Smooth muscle cell (in vitro differentiated cells): ENCODE measurements at regions not wholly inside any gene's neighbourhood (a gene's known extent, or its start where the extent isn't known, plus 50 kb on each side); places are given as distances from the start of the nearest gene placed in this dataset.

ENCODE experiments used
- DNase-seq: peaks from one replicate; lab custom pipeline; 2025; ENCODE audit not compliant: unreplicated experiment; lab: John Stamatoyannopoulos, UW
- H2AFZ ChIP-seq: fragments of 200-600 bp; sonication (generic); 2 replicates; pipeline ENCODE4 v1.6.0; 2016; ENCODE audit warnings: antibody characterized with exemption, low read depth, mild to moderate bottlenecking
- H3F3A ChIP-seq: fragments of 200-600 bp; sonication (generic); 2 replicates; pipeline ENCODE4 v1.6.0; 2017; ENCODE audit warnings: antibody characterized with exemption, low read depth
- H3K27ac ChIP-seq: fragments of 200-600 bp; sonication (generic); 2 replicates; pipeline ENCODE4 v1.5.1; 2016; ENCODE audit warnings: low read depth, mild to moderate bottlenecking
- H3K27me3 ChIP-seq: fragments of 200-600 bp; sonication (generic); 2 replicates; pipeline ENCODE4 v1.6.1; 2016; ENCODE audit warnings: low read depth, mild to moderate bottlenecking
- H3K36me3 ChIP-seq: fragments of 200-600 bp; sonication (generic); 2 replicates; pipeline ENCODE4 v1.5.1; 2016; ENCODE audit warnings: low read depth
- H3K4me1 ChIP-seq: fragments of 200-600 bp; sonication (generic); 2 replicates; pipeline ENCODE4 v1.5.1; 2016; ENCODE audit warnings: low read depth
- H3K4me2 ChIP-seq: fragments of 200-600 bp; sonication (generic); 2 replicates; pipeline ENCODE4 v1.6.0; 2016; ENCODE audit warnings: mild to moderate bottlenecking
- H3K4me3 ChIP-seq: fragments of 200-600 bp; sonication (generic); 2 replicates; pipeline ENCODE4 v1.5.1; 2016; ENCODE audit warnings: mild to moderate bottlenecking
- H3K79me2 ChIP-seq: fragments of 200-600 bp; sonication (generic); 2 replicates; pipeline ENCODE4 v1.6.0; 2016; ENCODE audit warnings: low read depth, mild to moderate bottlenecking
- H3K9ac ChIP-seq: fragments of 200-600 bp; sonication (generic); 2 replicates; pipeline ENCODE4 v1.6.0; 2016; ENCODE audit warnings: low read depth
- H3K9me3 ChIP-seq: fragments of 200-600 bp; sonication (generic); replicated peaks from 2 replicates; pipeline ENCODE4 v1.5.1; 2016; ENCODE audit warnings: low read depth
- H4K20me1 ChIP-seq: fragments of 200-600 bp; sonication (generic); 2 replicates; pipeline ENCODE4 v1.6.0; 2016; ENCODE audit warnings: low read depth
- CTCF ChIP-seq: fragments of 200-600 bp; sonication (generic); IDR thresholded peaks from 2 replicates; pipeline ENCODE4 v1.5.1; 2017; ENCODE audit warnings: borderline replicate concordance, mild to moderate bottlenecking, antibody characterized with exemption; ENCODE audit not compliant: insufficient read depth, poor library complexity, severe bottlenecking
- WGBS: methylation state at CpG from one replicate; pipeline ENCODE4 v1.1.7; 2016; ENCODE audit warnings: low lambda C conversion rate; 5-methylcytosine and 5-hydroxymethylcytosine counted together

GRCh38 chr13:90547272-90547790 is 800.2 kb upstream of the MIR17HG start:
- 91% methylated on average over 2 of the region's 2 CpGs for WGBS
- no peak for TF ChIP-seq CTCF
- Histone ChIP-seq H3K4me2 (no peak overlapping the region), H4K20me1 (no peaks in the 10 kb centered on the region), H3K36me3 (no peaks in the 10 kb centered on the region), H3K79me2 (no peaks in the 10 kb centered on the region), H2AFZ (no peak overlapping the region), H3K27ac (no peak overlapping the region), H3K4me3 (no peak overlapping the region), H3F3A (no peaks in the 10 kb centered on the region), H3K4me1 (no peaks in the 10 kb centered on the region), H3K9ac (no peak overlapping the region), H3K9me3 (no peaks in the 10 kb centered on the region), H3K27me3 (no peaks in the 10 kb centered on the region)
- no peak for DNase-seq

DNA sequence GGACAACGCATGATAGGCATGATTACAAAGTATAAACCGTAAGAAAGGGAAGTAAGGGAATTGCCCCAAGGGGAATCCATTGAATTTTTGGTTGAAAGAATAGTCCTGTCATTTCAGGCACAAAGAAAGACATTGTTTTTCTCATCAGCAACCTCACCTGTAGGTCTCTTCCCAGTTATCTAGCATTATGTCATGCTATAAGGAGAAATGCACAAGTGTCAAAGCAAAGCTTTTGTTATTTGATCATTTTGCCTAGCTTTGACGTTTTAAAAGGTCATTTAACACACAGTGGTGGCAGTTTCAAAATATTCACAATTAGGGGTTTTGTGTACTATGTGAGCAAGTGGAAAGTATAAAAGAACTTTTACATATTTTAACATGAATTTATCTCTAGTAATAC is 796.2 kb upstream of the MIR17HG start:
- Histone ChIP-seq H3F3A (no peaks in the 10 kb centered on the region), H3K27ac (no peak overlapping the region), H2AFZ (no peak overlapping the region), H4K20me1 (no peaks in the 10 kb centered on the region), H3K27me3 (no peaks in the 10 kb centered on the region), H3K4me1 (no peaks in the 10 kb centered on the region), H3K9me3 (no peaks in the 10 kb centered on the region), H3K4me3 (no peak overlapping the region), H3K79me2 (no peaks in the 10 kb centered on the region), H3K9ac (no peak overlapping the region), H3K4me2 (no peak overlapping the region), H3K36me3 (no peaks in the 10 kb centered on the region)
- TF ChIP-seq CTCF: no peak
- 85% methylated on average over 3 of the region's 3 CpGs for WGBS
- no peak for DNase-seq

DNA sequence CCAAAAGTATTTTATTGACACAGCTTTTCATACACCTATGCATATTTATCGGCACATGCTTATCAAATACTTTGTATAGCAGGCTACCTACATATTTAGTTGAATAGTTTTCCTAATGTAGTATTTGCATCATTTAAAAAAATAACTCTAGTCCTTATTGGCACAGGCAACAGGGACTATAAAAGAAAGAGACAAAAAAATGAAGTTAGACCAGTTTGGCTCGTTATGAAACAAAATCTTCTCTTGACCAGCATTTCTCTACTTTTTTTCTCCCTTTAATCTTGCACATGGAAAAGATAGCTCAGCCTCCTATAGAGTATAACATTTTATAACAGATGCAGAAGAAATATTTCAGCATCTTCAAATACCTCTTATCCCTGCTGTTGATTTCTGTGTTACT is 794.8 kb upstream of the MIR17HG start:
- no peaks in the 10 kb centered on the region for H3K4me1 ChIP-seq
- H3K4me2 ChIP-seq: no peak overlapping the region
- DNase-seq: no peak
- no peak overlapping the region for H3K9ac ChIP-seq
- no peak for TF ChIP-seq CTCF
- WGBS: 76% methylated on average over 2 of the region's 2 CpGs
- no peaks in the 10 kb centered on the region for H4K20me1 ChIP-seq
- H3K27me3 ChIP-seq: no peaks in the 10 kb centered on the region
- no peaks in the 10 kb centered on the region for H3K79me2 ChIP-seq
- H3K4me3 ChIP-seq: no peak overlapping the region
- H2AFZ ChIP-seq: no peak overlapping the region
- no peak overlapping the region for H3K27ac ChIP-seq
- no peaks in the 10 kb centered on the region for H3F3A ChIP-seq
- H3K36me3 ChIP-seq: no peaks in the 10 kb centered on the region
- no peaks in the 10 kb centered on the region for H3K9me3 ChIP-seq

DNA sequence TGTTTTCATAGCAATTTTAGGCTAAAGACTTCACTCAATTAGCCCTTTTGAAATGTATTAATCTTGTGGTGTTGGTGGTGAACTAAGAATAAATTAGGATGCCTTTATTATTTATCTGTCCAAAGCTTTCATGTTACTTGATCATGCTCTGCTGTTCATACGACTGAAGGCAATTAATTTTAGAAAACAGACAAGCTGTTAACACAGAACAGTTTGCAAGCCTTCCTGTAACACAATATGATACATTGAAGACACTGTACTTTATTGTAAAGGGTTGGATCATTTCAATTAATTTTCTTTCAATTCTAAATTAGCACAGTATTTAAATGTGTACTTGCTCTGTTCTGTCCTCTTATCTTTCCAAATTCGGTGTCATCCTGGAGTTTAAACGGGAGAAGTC is 794.3 kb upstream of the MIR17HG start:
- TF ChIP-seq CTCF: no peak
- Histone ChIP-seq H3K9ac (no peak overlapping the region), H3F3A (no peaks in the 10 kb centered on the region), H3K4me2 (no peak overlapping the region), H3K4me1 (no peaks in the 10 kb centered on the region), H3K36me3 (no peaks in the 10 kb centered on the region), H3K4me3 (no peak overlapping the region), H4K20me1 (no peaks in the 10 kb centered on the region), H2AFZ (peak overlapping the region; percentile 32), H3K79me2 (no peaks in the 10 kb centered on the region), H3K9me3 (no peaks in the 10 kb centered on the region), H3K27ac (no peak overlapping the region), H3K27me3 (no peaks in the 10 kb centered on the region)
- DNase-seq: no peak
- 76% methylated on average over 3 of the region's 3 CpGs for WGBS
